Uterus (tissue), 2 donors: ENCODE measurements at regions not wholly inside any gene's neighbourhood (a gene's known extent, or its start where the extent isn't known, plus 50 kb on each side); places are given as distances from the start of the nearest gene placed in this dataset.

Experiments used
- POLR2A ChIP-seq, 2 donors: fragments of 450-650 bp; IDR thresholded peaks; one replicate each; pipeline ENCODE4 v1.6.1; 2016; ENCODE audit warnings: antibody characterized with exemption in 2 of 2, mild to moderate bottlenecking in 1 of 2, moderate library complexity in 1 of 2
- TF ChIP-seq, protein P1 (sequence below), 4 experiments: fragments of 200-600 bp in 2 of 4; fragments of 450-650 bp in 2 of 4; sonication (generic) in 2 of 4; IDR thresholded peaks; one replicate each; pipeline ENCODE4 v1.5.1; 2016 to 2019; ENCODE audit warnings: antibody characterized with exemption in 4 of 4, mild to moderate bottlenecking in 2 of 4, moderate library complexity in 1 of 4

- TF ChIP-seq, protein P1, sequence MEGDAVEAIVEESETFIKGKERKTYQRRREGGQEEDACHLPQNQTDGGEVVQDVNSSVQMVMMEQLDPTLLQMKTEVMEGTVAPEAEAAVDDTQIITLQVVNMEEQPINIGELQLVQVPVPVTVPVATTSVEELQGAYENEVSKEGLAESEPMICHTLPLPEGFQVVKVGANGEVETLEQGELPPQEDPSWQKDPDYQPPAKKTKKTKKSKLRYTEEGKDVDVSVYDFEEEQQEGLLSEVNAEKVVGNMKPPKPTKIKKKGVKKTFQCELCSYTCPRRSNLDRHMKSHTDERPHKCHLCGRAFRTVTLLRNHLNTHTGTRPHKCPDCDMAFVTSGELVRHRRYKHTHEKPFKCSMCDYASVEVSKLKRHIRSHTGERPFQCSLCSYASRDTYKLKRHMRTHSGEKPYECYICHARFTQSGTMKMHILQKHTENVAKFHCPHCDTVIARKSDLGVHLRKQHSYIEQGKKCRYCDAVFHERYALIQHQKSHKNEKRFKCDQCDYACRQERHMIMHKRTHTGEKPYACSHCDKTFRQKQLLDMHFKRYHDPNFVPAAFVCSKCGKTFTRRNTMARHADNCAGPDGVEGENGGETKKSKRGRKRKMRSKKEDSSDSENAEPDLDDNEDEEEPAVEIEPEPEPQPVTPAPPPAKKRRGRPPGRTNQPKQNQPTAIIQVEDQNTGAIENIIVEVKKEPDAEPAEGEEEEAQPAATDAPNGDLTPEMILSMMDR (IDR thresholded peaks at IDR 0.05): no peak
- TF ChIP-seq POLR2A (IDR thresholded peaks at IDR 0.05): no peak
Measured at GRCh38 chr7:35748371-35748770, 52.5 kb upstream of the SEPTIN7 start.
